Mesothelial cell of epicardium (in vitro differentiated cells): ENCODE measurements at regions not wholly inside any gene's neighbourhood (a gene's known extent, or its start where the extent isn't known, plus 50 kb on each side); places are given as distances from the start of the nearest gene placed in this dataset.

Experiments
- DNase-seq, 2 experiments: peaks; one replicate each; pipeline ENCODE4 v3.0.0; 2021; ENCODE audit warnings: low spot score in 2 of 2; ENCODE audit not compliant: unreplicated experiment in 2 of 2
- H3K27ac Mint-ChIP-seq: 2 replicates; pipeline ENCODE4 v1.8.0; 2021; ENCODE audit warnings: mixed read lengths
- H3K27me3 Mint-ChIP-seq: 2 replicates; pipeline ENCODE4 v1.8.0; 2021; ENCODE audit warnings: low read depth, mixed read lengths
- H3K36me3 Mint-ChIP-seq: 2 replicates; pipeline ENCODE4 v1.8.0; 2021; ENCODE audit warnings: mixed read lengths
- H3K4me1 Mint-ChIP-seq: 2 replicates; pipeline ENCODE4 v1.8.0; 2021; ENCODE audit warnings: mixed read lengths
- H3K4me3 Mint-ChIP-seq: 2 replicates; pipeline ENCODE4 v1.8.0; 2021; ENCODE audit warnings: mild to moderate bottlenecking, moderate library complexity, mixed read lengths
- H3K9me3 Mint-ChIP-seq: 2 replicates; pipeline ENCODE4 v1.8.0; 2021; ENCODE audit warnings: mixed read lengths
- CTCF ChIP-seq: fragments of 200-600 bp; sonication (generic); IDR thresholded peaks from one replicate; pipeline ENCODE4 v1.5.0; 2021; ENCODE audit warnings: antibody characterized with exemption; ENCODE audit not compliant: unreplicated experiment

- no peak for TF ChIP-seq CTCF
- no peaks in the 10 kb centered on the region for H3K36me3 Mint-ChIP-seq
- H3K9me3 Mint-ChIP-seq: no peaks in the 10 kb centered on the region
- no peaks in the 10 kb centered on the region for H3K27me3 Mint-ChIP-seq
- no peak overlapping the region for H3K4me3 Mint-ChIP-seq
- H3K27ac Mint-ChIP-seq: no peak overlapping the region
- no peak for DNase-seq
- H3K4me1 Mint-ChIP-seq: peaks cover 34% of the 10 kb centered on the region
Measured at GRCh38 chr5:117100176-117100575, 525.6 kb upstream of the SEMA6A start.

- no peak for TF ChIP-seq CTCF
- H3K36me3 Mint-ChIP-seq: no peaks in the 10 kb centered on the region
- peaks cover 28% of the 10 kb centered on the region for H3K4me1 Mint-ChIP-seq
- H3K27ac Mint-ChIP-seq: no peak overlapping the region
- H3K4me3 Mint-ChIP-seq: no peak overlapping the region
- H3K9me3 Mint-ChIP-seq: peaks cover 6% of the 10 kb centered on the region
- DNase-seq: no peak
- H3K27me3 Mint-ChIP-seq: no peaks in the 10 kb centered on the region
Measured at GRCh38 chr5:117098094-117098493, 523.5 kb upstream of the SEMA6A start.

- H3K36me3 Mint-ChIP-seq: no peaks in the 10 kb centered on the region
Measured at GRCh38 chr5:117095346-117096332, 521.0 kb upstream of the SEMA6A start.

GRCh38 chr5:117094114-117094815 lies 519.6 kb upstream of the SEMA6A start:
- Mint-ChIP-seq H3K4me1 (peaks cover 22% of the 10 kb centered on the region), H3K27ac (no peak overlapping the region), H3K27me3 (no peaks in the 10 kb centered on the region), H3K9me3 (peaks cover 6% of the 10 kb centered on the region), H3K36me3 (no peaks in the 10 kb centered on the region), H3K4me3 (no peak overlapping the region)
- TF ChIP-seq CTCF: no peak
- DNase-seq: no peak

More at GRCh38 chr5:117095346-117096332, 521.0 kb upstream of the SEMA6A start:
- Mint-ChIP-seq H3K4me1 (peaks cover 22% of the 10 kb centered on the region), H3K27ac (peak overlapping the region; percentile 2), H3K27me3 (no peaks in the 10 kb centered on the region), H3K4me3 (no peak overlapping the region), H3K9me3 (peaks cover 6% of the 10 kb centered on the region)
- no peak for TF ChIP-seq CTCF
- no peak for DNase-seq

- no peak for DNase-seq
- peaks cover 6% of the 10 kb centered on the region for H3K9me3 Mint-ChIP-seq
- H3K4me1 Mint-ChIP-seq: peaks cover 22% of the 10 kb centered on the region
- no peak overlapping the region for H3K4me3 Mint-ChIP-seq
- TF ChIP-seq CTCF: no peak
- no peaks in the 10 kb centered on the region for H3K36me3 Mint-ChIP-seq
- H3K27me3 Mint-ChIP-seq: no peaks in the 10 kb centered on the region
- no peak overlapping the region for H3K27ac Mint-ChIP-seq
Measured at GRCh38 chr5:117093653-117094052, 519.0 kb upstream of the SEMA6A start.
